OCI-LY7 (cell line): ENCODE measurements at regions not wholly inside any gene's neighbourhood (a gene's known extent, or its start where the extent isn't known, plus 50 kb on each side); places are given as distances from the start of the nearest gene placed in this dataset.

Experiments
- CTCF ChIP-seq: fragments of 200-600 bp; sonication (generic); conservative IDR thresholded peaks from 2 replicates; pipeline ENCODE4 v1.5.1; 2014; ENCODE audit warnings: mild to moderate bottlenecking, antibody characterized with exemption, low read length, moderate library complexity, mixed read lengths
- EZH2phosphoT487 ChIP-seq: fragments of 200-600 bp; sonication (generic); IDR thresholded peaks from 2 replicates; pipeline ENCODE4 v1.6.1; 2018; ENCODE audit warnings: low read depth, borderline replicate concordance, mild to moderate bottlenecking, mixed run types, antibody characterized with exemption, low read length, moderate library complexity, mixed read lengths

DNA sequence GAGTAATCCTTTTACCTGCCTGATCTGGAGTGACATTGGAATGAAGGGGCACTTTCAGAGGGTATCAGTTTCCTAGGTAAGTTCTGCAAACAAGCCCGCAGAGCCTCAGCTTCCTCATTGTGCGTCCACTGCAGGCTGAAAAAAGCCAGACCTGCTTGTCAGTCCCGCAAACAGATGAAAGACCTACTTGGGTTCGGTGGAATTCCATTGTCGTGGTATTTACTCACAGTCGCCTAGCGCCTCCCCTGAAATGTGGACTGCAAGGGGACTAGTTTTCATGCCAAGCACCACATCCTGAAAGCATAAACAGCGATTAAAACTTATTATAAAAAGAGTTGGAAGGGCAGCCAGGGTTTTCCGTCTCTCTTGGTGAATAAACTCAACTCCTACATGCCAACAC, 121.5 kb downstream of the PAX1 start:
- TF ChIP-seq CTCF (no peak), EZH2phosphoT487 (no peak)
